Body of pancreas (tissue), 4 donors: ENCODE measurements at regions not wholly inside any gene's neighbourhood (a gene's known extent, or its start where the extent isn't known, plus 50 kb on each side); places are given as distances from the start of the nearest gene placed in this dataset.

Experiments used
- ATAC-seq: fragments of 150-250 bp; one replicate; pipeline ENCODE4 v1.9.1; 2016
- DNase-seq, 4 donors: peaks; one replicate each; pipeline ENCODE4 v3.0.0-alpha.2; 2019
- H3K27ac ChIP-seq, 4 donors: fragments of 200-600 bp; sonication (generic); 1 replicate in 3 of 4; 2 replicates in 1 of 4; pipeline versions ENCODE4 v1.5.1 to v1.6.1; 2016 to 2019; ENCODE audit warnings: mild to moderate bottlenecking in 1 of 4, mixed read lengths in 1 of 4, moderate library complexity in 1 of 4
- H3K27me3 ChIP-seq, 2 donors: fragments of 200-600 bp; sonication (generic); one replicate each; pipeline ENCODE4 v1.6.0; 2016; ENCODE audit warnings: mild to moderate bottlenecking in 1 of 2
- H3K36me3 ChIP-seq, 2 donors: fragments of 200-600 bp; sonication (generic); replicated peaks in 1 of 2; 2 replicates each; pipeline ENCODE4 v1.5.1; 2016; ENCODE audit warnings: low read depth in 2 of 2; ENCODE audit not compliant: insufficient read depth in 1 of 2
- H3K4me1 ChIP-seq: fragments of 200-600 bp; sonication (generic); one replicate; pipeline ENCODE4 v1.6.0; 2016
- H3K4me3 ChIP-seq, 2 donors: fragments of 200-600 bp; sonication (generic); 1 replicate in 1 of 2; 2 replicates in 1 of 2; pipeline ENCODE4 v1.5.1; 2016 to 2019
- H3K9me3 ChIP-seq, 3 donors: fragments of 200-600 bp; sonication (generic); 1 replicate in 2 of 3; 2 replicates in 1 of 3; pipeline ENCODE4 v1.5.1; 2016
- CTCF ChIP-seq, 7 experiments: fragments of 450-650 bp in 4 of 7; fragments of 200-600 bp in 3 of 7; sonication (generic) in 3 of 7; IDR thresholded peaks; one replicate each; pipeline ENCODE4 v1.5.1; 2016 to 2019; ENCODE audit warnings: antibody characterized with exemption in 7 of 7
- POLR2A ChIP-seq, 3 donors: fragments of 450-650 bp; IDR thresholded peaks; one replicate each; pipeline ENCODE4 v1.6.1; 2016; ENCODE audit warnings: antibody characterized with exemption in 3 of 3, mild to moderate bottlenecking in 2 of 3
- WGBS, 2 donors: methylation state at CpG; one replicate each; pipeline ENCODE4 v1.1.5; 2017; 5-methylcytosine and 5-hydroxymethylcytosine counted together
- intact Hi-C: fragments of 100-400 bp; cut with DNase I; formaldehyde crosslinking; loops from one replicate; pipeline ENCODE4 v1.15.1; 2023

- 22 to 26% methylated on average over 6 of the region's 6 CpGs for WGBS, 2 donors
- no peak for ATAC-seq
Observed at GRCh38 chr17:5675625-5676421, 91.5 kb upstream of the NLRP1 start.

GRCh38 chr17:5677620-5678019 is 93.3 kb upstream of the NLRP1 start:
- WGBS, 2 donors: 22 to 33% methylated on average over 1 of the region's 1 CpG
- Histone ChIP-seq H3K4me3 (no peak overlapping the region), H3K4me1 (no peaks in the 10 kb centered on the region), H3K27ac (no peak overlapping the region), H3K9me3 (no peaks in the 10 kb centered on the region), H3K36me3 (no peaks in the 10 kb centered on the region), H3K27me3 (no peaks in the 10 kb centered on the region)
- TF ChIP-seq POLR2A (IDR thresholded peaks at IDR 0.05) (no peak), CTCF (IDR thresholded peaks at IDR 0.05) (no peak)
- intact Hi-C loops: loop anchor here (10.0 kb wide), 1 partner anchor 63 kb away; no protein-coding TSS in a partner anchor
- DNase-seq (no peak), ATAC-seq (no peak)

More at GRCh38 chr17:5675625-5676421, 91.5 kb upstream of the NLRP1 start:
- no peaks in the 10 kb centered on the region for H3K4me1 ChIP-seq
- H3K36me3 ChIP-seq: no peaks in the 10 kb centered on the region
- TF ChIP-seq POLR2A (IDR thresholded peaks at IDR 0.05) (no peak), CTCF (IDR thresholded peaks at IDR 0.05) (no peak)
- intact Hi-C loops: loop anchor here (10.0 kb wide), 1 partner anchor 61 kb away; no protein-coding TSS in a partner anchor
- no peaks in the 10 kb centered on the region for H3K9me3 ChIP-seq
- H3K27me3 ChIP-seq: no peaks in the 10 kb centered on the region
- no peak overlapping the region for H3K4me3 ChIP-seq
- no peak for DNase-seq
- H3K27ac ChIP-seq: no peak overlapping the region

- H3K27ac ChIP-seq: no peak overlapping the region
- H3K9me3 ChIP-seq: no peaks in the 10 kb centered on the region
- no peaks in the 10 kb centered on the region for H3K27me3 ChIP-seq
- TF ChIP-seq CTCF (IDR thresholded peaks at IDR 0.05) (no peak), POLR2A (IDR thresholded peaks at IDR 0.05) (no peak)
- DNase-seq (no peak), ATAC-seq (no peak)
- intact Hi-C loops: loop anchor here (10.0 kb wide), 1 partner anchor 63 kb away; no protein-coding TSS in a partner anchor
- H3K4me1 ChIP-seq: no peaks in the 10 kb centered on the region
- H3K4me3 ChIP-seq: no peak overlapping the region
- 25 to 60% methylated on average over 3 to 4 of the region's 4 CpGs for WGBS, 2 donors
- H3K36me3 ChIP-seq: no peaks in the 10 kb centered on the region
Observed at GRCh38 chr17:5678171-5678570, 93.9 kb upstream of the NLRP1 start.

- TF ChIP-seq CTCF (IDR thresholded peaks at IDR 0.05) (no peak), POLR2A (IDR thresholded peaks at IDR 0.05) (no peak)
- Histone ChIP-seq H3K4me3 (no peak overlapping the region), H3K27me3 (no peaks in the 10 kb centered on the region), H3K4me1 (no peaks in the 10 kb centered on the region), H3K9me3 (peaks cover 0 to 4% (median 0%) of the 10 kb centered on the region in 3 donors), H3K36me3 (no peaks in the 10 kb centered on the region), H3K27ac (no peak overlapping the region)
- intact Hi-C loops: no loop called here
- DNase-seq (no peak), ATAC-seq (no peak)
- WGBS, 2 donors: 0 to 43% methylated on average over 1 of the region's 1 CpG
Observed at GRCh38 chr17:5680766-5681165, 96.5 kb upstream of the NLRP1 start.

GRCh38 chr17:5683241-5683640 is 98.9 kb upstream of the NLRP1 start:
- H3K27me3 ChIP-seq: no peaks in the 10 kb centered on the region
- TF ChIP-seq POLR2A (IDR thresholded peaks at IDR 0.05): no peak
- no peak for TF ChIP-seq CTCF (IDR thresholded peaks at IDR 0.05)
- DNase-seq (no peak), ATAC-seq (no peak)
- 4 to 5% methylated on average over 6 of the region's 6 CpGs for WGBS, 2 donors
- intact Hi-C loops: no loop called here
- no peaks in the 10 kb centered on the region for H3K4me1 ChIP-seq
- H3K4me3 ChIP-seq: no peak overlapping the region
- H3K36me3 ChIP-seq: no peaks in the 10 kb centered on the region
- H3K27ac ChIP-seq: no peak overlapping the region
- peaks cover 0 to 5% (median 0%) of the 10 kb centered on the region in 3 donors for H3K9me3 ChIP-seq
